SK-N-MC (cell line): ENCODE measurements at regions not wholly inside any gene's neighbourhood (a gene's known extent, or its start where the extent isn't known, plus 50 kb on each side); places are given as distances from the start of the nearest gene placed in this dataset.

Experiments used
- EZH2 ChIP-seq: fragments of 200-600 bp; sonication (generic); IDR thresholded peaks from one replicate; pipeline ENCODE4 v1.6.1; 2017; ENCODE audit warnings: antibody characterized with exemption
- POLR2AphosphoS5 ChIP-seq: IDR thresholded peaks from 2 replicates; pipeline ENCODE4 v1.6.1; 2012; ENCODE audit warnings: mild to moderate bottlenecking, low read depth, low read length, borderline replicate concordance

DNA sequence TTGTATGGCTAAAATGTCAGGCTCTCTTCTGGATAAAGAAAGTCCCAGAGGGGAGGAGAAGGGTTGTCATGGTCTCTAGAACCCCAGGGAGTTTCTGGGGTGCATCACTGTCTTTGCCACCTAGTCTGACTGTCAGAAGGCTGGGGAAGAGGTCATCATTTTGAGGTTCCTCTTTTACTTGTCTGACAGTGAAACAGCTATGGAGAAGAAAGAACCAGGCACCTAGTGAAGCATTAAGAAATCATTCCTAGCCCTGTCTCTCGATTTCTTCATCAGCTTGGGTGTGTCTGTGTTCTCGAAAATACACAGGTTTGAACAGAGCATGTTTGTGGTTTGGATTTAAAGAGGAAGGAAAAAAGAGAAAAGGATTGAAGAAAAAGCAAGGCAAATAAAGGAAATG, 158.7 kb upstream of the LRIG3 start:
- TF ChIP-seq POLR2AphosphoS5 (no peak), EZH2 (no peak)
